NCI-H1417 (cell line): ENCODE measurements at regions not wholly inside any gene's neighbourhood (a gene's known extent, or its start where the extent isn't known, plus 50 kb on each side); places are given as distances from the start of the nearest gene placed in this dataset.
"Not testable (repeated sequence)": the region's sequence is repeated elsewhere in the genome, so short reads cannot be mapped to it uniquely, and the experiment has no call there.

Experiments used
- DNase-seq, 3 experiments: peaks; one replicate each; lab custom pipeline; 2025; lab: John Stamatoyannopoulos, UW

GRCh38 chr4:42824278-42824977, 68.1 kb upstream of the GRXCR1 start:
- DNase-seq: no peak

GRCh38 chr4:42821230-42821629, 71.3 kb upstream of the GRXCR1 start:
- no peak for DNase-seq

- DNase-seq: no peak
Observed at GRCh38 chr4:42819863-42820514, 72.5 kb upstream of the GRXCR1 start.

- no peak for DNase-seq
Observed at GRCh38 chr4:42817913-42818312, 74.6 kb upstream of the GRXCR1 start.

GRCh38 chr4:42816880-42817400, 75.6 kb upstream of the GRXCR1 start:
- DNase-seq: no peak

GRCh38 chr4:42816189-42816879, 76.2 kb upstream of the GRXCR1 start:
- no peak for DNase-seq

- DNase-seq: no peak
Observed at GRCh38 chr4:42809419-42810084, 83.0 kb upstream of the GRXCR1 start.

GRCh38 chr4:42806303-42806835, 86.1 kb upstream of the GRXCR1 start:
- no peak for DNase-seq

- DNase-seq: no peak
Observed at GRCh38 chr4:42789041-42789567, 103.4 kb upstream of the GRXCR1 start.

GRCh38 chr4:42787079-42787463, 105.4 kb upstream of the GRXCR1 start:
- no peak for DNase-seq

GRCh38 chr4:42786350-42787078, 106.0 kb upstream of the GRXCR1 start:
- DNase-seq: peak in 2 of 3 experiments; percentile 12 to 57

- no peak for DNase-seq
Observed at GRCh38 chr4:42785817-42786216, 106.7 kb upstream of the GRXCR1 start.

GRCh38 chr4:42781315-42781714, 111.2 kb upstream of the GRXCR1 start:
- DNase-seq: no peak

GRCh38 chr4:42778349-42778748, 114.2 kb upstream of the GRXCR1 start:
- DNase-seq: peak in 1 of 3 experiments; percentile 16

- DNase-seq: peak in 1 of 3 experiments; percentile 11
Observed at GRCh38 chr4:42768125-42768748, 111.3 kb upstream of the ATP8A1 start.

GRCh38 chr4:42767669-42768068, 110.8 kb upstream of the ATP8A1 start:
- no peak for DNase-seq

GRCh38 chr4:42761804-42762203, 104.9 kb upstream of the ATP8A1 start:
- DNase-seq: peak in 1 of 3 experiments; percentile 32

GRCh38 chr4:42754965-42755364, 98.1 kb upstream of the ATP8A1 start:
- DNase-seq: not testable (repeated sequence)

GRCh38 chr4:42751587-42751986, 94.7 kb upstream of the ATP8A1 start:
- no peak for DNase-seq

GRCh38 chr4:42750856-42751255, 94.0 kb upstream of the ATP8A1 start:
- DNase-seq: peak; percentile 5 to 67 (median 45)

- peak; percentile 14 to 67 (median 14) for DNase-seq
Observed at GRCh38 chr4:42750091-42750490, 93.2 kb upstream of the ATP8A1 start.
